ENCODE measurements at regions not wholly inside any gene's neighbourhood (a gene's known extent, or its start where the extent isn't known, plus 50 kb on each side); places are given as distances from the start of the nearest gene placed in this dataset.

- H3K9ac ChIP-seq (ENCODE audit: low read length), result no peak overlapping the region
- DNase-seq, result no peak
- H3K4me1 ChIP-seq (ENCODE audit: control insufficient read depth in 2 of 2, insufficient read depth in 2 of 2, low read length in 2 of 2), result no peaks in the 10 kb centered on the region
- no peak overlapping the region for H3K27ac ChIP-seq (ENCODE audit: low read length in 2 of 2)
- no peak overlapping the region for H3K4me3 ChIP-seq (ENCODE audit: control extremely low read depth in 1 of 5, extremely low read depth in 1 of 5, insufficient read depth in 1 of 5, low read depth in 2 of 5, low read length in 4 of 5)
- H4K20me1 ChIP-seq (ENCODE audit: control insufficient read depth, insufficient read depth, low read length, poor library complexity, severe bottlenecking), result no peaks in the 10 kb centered on the region
- H3K79me2 ChIP-seq (ENCODE audit: control insufficient read depth, insufficient read depth, low read length), result no peaks in the 10 kb centered on the region
- CTCF ChIA-PET, result no interaction called here
- POLR2A ChIA-PET, result no interaction called here
- Mint-ChIP-seq H3K9me3 (ENCODE audit: insufficient read depth) (no peaks in the 10 kb centered on the region), H3K27me3 (no peaks in the 10 kb centered on the region), H3K27ac (no peak overlapping the region), H3K4me1 (no peaks in the 10 kb centered on the region), H3K4me3 (no peak overlapping the region)
- H3K9me3 ChIP-seq (ENCODE audit: control extremely low read depth in 1 of 3, control insufficient read depth in 2 of 3, insufficient read depth in 1 of 3, low read length in 2 of 3), result no peaks in the 10 kb centered on the region
- H3K4me2 ChIP-seq (replicated peaks; ENCODE audit: low read depth, low read length, poor library complexity, severe bottlenecking), result no peak overlapping the region
- intact Hi-C loops (cut with micrococcal nuclease), result no loop called here
- H3K36me3 ChIP-seq (replicated peaks in 1 of 2; ENCODE audit: control extremely low read depth in 1 of 2, control insufficient read depth in 1 of 2, extremely low read depth in 1 of 2, insufficient read depth in 2 of 2, low read length in 1 of 2), result no peaks in the 10 kb centered on the region
- no peak overlapping the region for H2AFZ ChIP-seq (ENCODE audit: insufficient read depth, low read depth, low read length, poor library complexity, severe bottlenecking)
- no peaks in the 10 kb centered on the region for H3K27me3 ChIP-seq (replicated peaks in 1 of 4; ENCODE audit: control extremely low read depth in 1 of 4, control insufficient read depth in 3 of 4, insufficient read depth in 4 of 4, low read length in 3 of 4)
- no peak for TF ChIP-seq CTCF (IDR thresholded peaks at IDR 0.05)
- no peak for TF ChIP-seq EZH2 (IDR thresholded peaks at IDR 0.05; ENCODE audit: borderline replicate concordance, insufficient read depth, low read depth, low read length, poor library complexity, severe bottlenecking)
- no peak for ATAC-seq (ENCODE audit: low read depth)
Observed at GRCh38 chr12:73625226-73625625, 912.4 kb upstream of the ATXN7L3B start.

GRCh38 chr12:73629171-73629570 is 908.5 kb upstream of the ATXN7L3B start:
- Histone ChIP-seq H2AFZ (ENCODE audit: insufficient read depth, low read depth, low read length, poor library complexity, severe bottlenecking) (no peak overlapping the region), H3K27ac (ENCODE audit: low read length in 2 of 2) (no peak overlapping the region), H3K79me2 (ENCODE audit: control insufficient read depth, insufficient read depth, low read length) (no peaks in the 10 kb centered on the region), H3K9me3 (ENCODE audit: control extremely low read depth in 1 of 3, control insufficient read depth in 2 of 3, insufficient read depth in 1 of 3, low read length in 2 of 3) (no peaks in the 10 kb centered on the region), H3K4me1 (ENCODE audit: control insufficient read depth in 2 of 2, insufficient read depth in 2 of 2, low read length in 2 of 2) (no peaks in the 10 kb centered on the region), H3K4me2 (replicated peaks; ENCODE audit: low read depth, low read length, poor library complexity, severe bottlenecking) (no peak overlapping the region), H3K27me3 (replicated peaks in 1 of 4; ENCODE audit: control extremely low read depth in 1 of 4, control insufficient read depth in 3 of 4, insufficient read depth in 4 of 4, low read length in 3 of 4) (no peaks in the 10 kb centered on the region), H3K9ac (ENCODE audit: low read length) (no peak overlapping the region), H3K36me3 (replicated peaks in 1 of 2; ENCODE audit: control extremely low read depth in 1 of 2, control insufficient read depth in 1 of 2, extremely low read depth in 1 of 2, insufficient read depth in 2 of 2, low read length in 1 of 2) (no peaks in the 10 kb centered on the region), H3K4me3 (ENCODE audit: control extremely low read depth in 1 of 5, extremely low read depth in 1 of 5, insufficient read depth in 1 of 5, low read depth in 2 of 5, low read length in 4 of 5) (no peak overlapping the region), H4K20me1 (ENCODE audit: control insufficient read depth, insufficient read depth, low read length, poor library complexity, severe bottlenecking) (no peaks in the 10 kb centered on the region)
- POLR2A ChIA-PET, result no interaction called here
- 100% methylated on average over 2 of the region's 5 CpGs for WGBS (ENCODE audit: insufficient coverage)
- no peak for DNase-seq
- no peak for TF ChIP-seq CTCF (IDR thresholded peaks at IDR 0.05)
- TF ChIP-seq EZH2 (IDR thresholded peaks at IDR 0.05; ENCODE audit: borderline replicate concordance, insufficient read depth, low read depth, low read length, poor library complexity, severe bottlenecking), result no peak
- H3K27me3 Mint-ChIP-seq, result no peaks in the 10 kb centered on the region
- intact Hi-C loops (cut with micrococcal nuclease), result no loop called here
- H3K4me3 Mint-ChIP-seq, result no peak overlapping the region
- CTCF ChIA-PET, result no interaction called here
- no peak overlapping the region for H3K27ac Mint-ChIP-seq
- H3K4me1 Mint-ChIP-seq, result no peaks in the 10 kb centered on the region
- ATAC-seq (ENCODE audit: low read depth), result no peak
- H3K9me3 Mint-ChIP-seq (ENCODE audit: insufficient read depth), result no peaks in the 10 kb centered on the region

All from B cell (primary cell).